ENCODE measurements at regions not wholly inside any gene's neighbourhood (a gene's known extent, or its start where the extent isn't known, plus 50 kb on each side); places are given as distances from the start of the nearest gene placed in this dataset.

GRCh38 chr3:5276934-5277333 is 89.4 kb downstream of the EDEM1 start:
- TF ChIP-seq POLR2A (IDR thresholded peaks at IDR 0.05; ENCODE audit: low read depth) (no peak), POLR2AphosphoS5 (IDR thresholded peaks at IDR 0.05) (no peak)
- TF ChIP-seq, protein P1, sequence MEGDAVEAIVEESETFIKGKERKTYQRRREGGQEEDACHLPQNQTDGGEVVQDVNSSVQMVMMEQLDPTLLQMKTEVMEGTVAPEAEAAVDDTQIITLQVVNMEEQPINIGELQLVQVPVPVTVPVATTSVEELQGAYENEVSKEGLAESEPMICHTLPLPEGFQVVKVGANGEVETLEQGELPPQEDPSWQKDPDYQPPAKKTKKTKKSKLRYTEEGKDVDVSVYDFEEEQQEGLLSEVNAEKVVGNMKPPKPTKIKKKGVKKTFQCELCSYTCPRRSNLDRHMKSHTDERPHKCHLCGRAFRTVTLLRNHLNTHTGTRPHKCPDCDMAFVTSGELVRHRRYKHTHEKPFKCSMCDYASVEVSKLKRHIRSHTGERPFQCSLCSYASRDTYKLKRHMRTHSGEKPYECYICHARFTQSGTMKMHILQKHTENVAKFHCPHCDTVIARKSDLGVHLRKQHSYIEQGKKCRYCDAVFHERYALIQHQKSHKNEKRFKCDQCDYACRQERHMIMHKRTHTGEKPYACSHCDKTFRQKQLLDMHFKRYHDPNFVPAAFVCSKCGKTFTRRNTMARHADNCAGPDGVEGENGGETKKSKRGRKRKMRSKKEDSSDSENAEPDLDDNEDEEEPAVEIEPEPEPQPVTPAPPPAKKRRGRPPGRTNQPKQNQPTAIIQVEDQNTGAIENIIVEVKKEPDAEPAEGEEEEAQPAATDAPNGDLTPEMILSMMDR (IDR thresholded peaks at IDR 0.05), result no peak
